Prostate gland (tissue), 2 donors: ENCODE measurements at regions not wholly inside any gene's neighbourhood (a gene's known extent, or its start where the extent isn't known, plus 50 kb on each side); places are given as distances from the start of the nearest gene placed in this dataset.

Source experiments
- POLR2A ChIP-seq: fragments of 450-650 bp; IDR thresholded peaks from one replicate; pipeline ENCODE4 v1.6.1; 2016; ENCODE audit warnings: antibody characterized with exemption, mild to moderate bottlenecking
- POLR2AphosphoS5 ChIP-seq: sonication (generic); formaldehyde crosslinking; IDR thresholded peaks from one replicate; pipeline ENCODE4 v1.6.1; 2017; ENCODE audit warnings: antibody characterized with exemption
- TF ChIP-seq, protein P1 (sequence below), 4 experiments: fragments of 200-600 bp in 2 of 4; fragments of 450-650 bp in 2 of 4; sonication (generic) in 2 of 4; IDR thresholded peaks; 1 replicate in 3 of 4; 2 replicates in 1 of 4; pipeline ENCODE4 v1.5.1; 2016 to 2019; ENCODE audit warnings: antibody characterized with exemption in 4 of 4, mild to moderate bottlenecking in 2 of 4, moderate library complexity in 2 of 4

DNA sequence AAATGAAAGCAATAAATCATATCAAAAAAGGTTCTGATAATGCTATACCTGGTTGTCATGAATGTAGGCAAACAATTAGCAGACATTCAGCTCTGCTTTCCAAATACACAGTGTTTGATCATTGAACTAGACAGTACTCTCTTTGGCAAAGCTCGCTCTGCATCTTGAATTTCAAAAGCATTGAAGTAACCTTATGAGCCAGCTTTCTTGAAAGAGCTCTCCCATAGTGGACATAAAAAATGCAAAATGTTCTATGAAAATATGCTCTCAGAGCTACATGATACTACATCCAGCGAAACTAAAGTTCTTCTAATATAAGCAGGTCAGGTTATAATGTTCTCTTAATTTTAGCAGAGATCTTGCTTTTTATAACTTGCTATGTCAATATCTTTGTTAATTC, 533.4 kb downstream of the CSNK1G3 start:
- TF ChIP-seq, protein P1, sequence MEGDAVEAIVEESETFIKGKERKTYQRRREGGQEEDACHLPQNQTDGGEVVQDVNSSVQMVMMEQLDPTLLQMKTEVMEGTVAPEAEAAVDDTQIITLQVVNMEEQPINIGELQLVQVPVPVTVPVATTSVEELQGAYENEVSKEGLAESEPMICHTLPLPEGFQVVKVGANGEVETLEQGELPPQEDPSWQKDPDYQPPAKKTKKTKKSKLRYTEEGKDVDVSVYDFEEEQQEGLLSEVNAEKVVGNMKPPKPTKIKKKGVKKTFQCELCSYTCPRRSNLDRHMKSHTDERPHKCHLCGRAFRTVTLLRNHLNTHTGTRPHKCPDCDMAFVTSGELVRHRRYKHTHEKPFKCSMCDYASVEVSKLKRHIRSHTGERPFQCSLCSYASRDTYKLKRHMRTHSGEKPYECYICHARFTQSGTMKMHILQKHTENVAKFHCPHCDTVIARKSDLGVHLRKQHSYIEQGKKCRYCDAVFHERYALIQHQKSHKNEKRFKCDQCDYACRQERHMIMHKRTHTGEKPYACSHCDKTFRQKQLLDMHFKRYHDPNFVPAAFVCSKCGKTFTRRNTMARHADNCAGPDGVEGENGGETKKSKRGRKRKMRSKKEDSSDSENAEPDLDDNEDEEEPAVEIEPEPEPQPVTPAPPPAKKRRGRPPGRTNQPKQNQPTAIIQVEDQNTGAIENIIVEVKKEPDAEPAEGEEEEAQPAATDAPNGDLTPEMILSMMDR (IDR thresholded peaks at IDR 0.05) = no peak
- TF ChIP-seq POLR2AphosphoS5 (no peak), POLR2A (no peak)
